Heart left ventricle (tissue), 13 donors: ENCODE measurements at regions not wholly inside any gene's neighbourhood (a gene's known extent, or its start where the extent isn't known, plus 50 kb on each side); places are given as distances from the start of the nearest gene placed in this dataset.
"Not testable (repeated sequence)": the region's sequence is repeated elsewhere in the genome, so short reads cannot be mapped to it uniquely, and the experiment has no call there.

Source experiments
- POLR2A ChIP-seq, 2 donors: fragments of 450-650 bp; IDR thresholded peaks; one replicate each; pipeline ENCODE4 v1.6.1; 2017; ENCODE audit warnings: antibody characterized with exemption in 2 of 2, mild to moderate bottlenecking in 2 of 2, moderate library complexity in 2 of 2
- TF ChIP-seq, protein P1 (sequence below), 12 donors: fragments of 200-600 bp; sonication (generic) in 4 of 12; IDR thresholded peaks; one replicate each; pipeline versions ENCODE4 v1.5.0 to v1.8.0; 2018 to 2022; ENCODE audit warnings: antibody characterized with exemption in 12 of 12, mild to moderate bottlenecking in 5 of 12
- donor health status: ischemic (EF 13 %, LVEDD 7.1; RV severe dilation, severe dysfunction).
- donor health status: DM: no; HTN: yes; CAD: no.
- donor health status: DM: no; HTN: no; CAD: no.
- donor health status: ischemic (EF 25% LVEDD 6.9; RV normal size, moderate dysfunction).
- donor health status: ischemic (EF 25% LVEDD 5.7; RV mildly dilated, moderate dysfunction).
- donor health status: ischemic (EF 35%, LVEDD 5.7; RV mildly dilated, moderate dysfunction).
- donor health status: nonischemic (EF 11% LVEDD 7.7; RV severe dilation, severe dysfunction).
- donor health status: DM: yes; HTN: yes; CAD: no.
- donor health status: PGD.
- donor health status: ischemic (EF 29% LVEDD 5.4; RV normal size, mild dysfunction).
- donor health status: nonischemic (EF 23%, LVEDD 6.1; RV moderate dilation, normal function).

DNA sequence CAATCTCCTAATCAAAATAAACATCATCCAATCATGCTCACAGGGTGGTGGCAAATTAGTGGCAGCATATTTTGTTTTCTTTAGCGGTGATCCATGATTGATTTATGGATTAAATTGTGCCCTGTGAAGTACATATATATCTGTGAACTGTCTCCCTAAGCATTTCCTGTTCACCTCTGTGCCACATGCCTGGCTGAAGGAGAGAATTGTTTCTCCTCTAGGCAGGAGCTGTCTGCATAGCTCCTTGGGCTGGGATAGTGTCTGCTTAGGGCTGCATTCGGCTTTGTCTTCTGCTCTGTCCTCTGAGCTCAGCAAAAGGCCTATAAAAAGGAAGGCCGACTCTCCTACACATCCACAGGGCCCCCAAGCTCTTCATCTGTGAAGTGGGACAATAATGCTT lies 246.4 kb downstream of the BCL2L11 start:
- TF ChIP-seq, protein P1, sequence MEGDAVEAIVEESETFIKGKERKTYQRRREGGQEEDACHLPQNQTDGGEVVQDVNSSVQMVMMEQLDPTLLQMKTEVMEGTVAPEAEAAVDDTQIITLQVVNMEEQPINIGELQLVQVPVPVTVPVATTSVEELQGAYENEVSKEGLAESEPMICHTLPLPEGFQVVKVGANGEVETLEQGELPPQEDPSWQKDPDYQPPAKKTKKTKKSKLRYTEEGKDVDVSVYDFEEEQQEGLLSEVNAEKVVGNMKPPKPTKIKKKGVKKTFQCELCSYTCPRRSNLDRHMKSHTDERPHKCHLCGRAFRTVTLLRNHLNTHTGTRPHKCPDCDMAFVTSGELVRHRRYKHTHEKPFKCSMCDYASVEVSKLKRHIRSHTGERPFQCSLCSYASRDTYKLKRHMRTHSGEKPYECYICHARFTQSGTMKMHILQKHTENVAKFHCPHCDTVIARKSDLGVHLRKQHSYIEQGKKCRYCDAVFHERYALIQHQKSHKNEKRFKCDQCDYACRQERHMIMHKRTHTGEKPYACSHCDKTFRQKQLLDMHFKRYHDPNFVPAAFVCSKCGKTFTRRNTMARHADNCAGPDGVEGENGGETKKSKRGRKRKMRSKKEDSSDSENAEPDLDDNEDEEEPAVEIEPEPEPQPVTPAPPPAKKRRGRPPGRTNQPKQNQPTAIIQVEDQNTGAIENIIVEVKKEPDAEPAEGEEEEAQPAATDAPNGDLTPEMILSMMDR (IDR thresholded peaks at IDR 0.05) = not testable (repeated sequence)
- not testable (repeated sequence) for TF ChIP-seq POLR2A (IDR thresholded peaks at IDR 0.05)
